ENCODE measurements at regions not wholly inside any gene's neighbourhood (a gene's known extent, or its start where the extent isn't known, plus 50 kb on each side); places are given as distances from the start of the nearest gene placed in this dataset.
"Not testable (repeated sequence)": the region's sequence is repeated elsewhere in the genome, so short reads cannot be mapped to it uniquely, and the experiment has no call there.

DNA sequence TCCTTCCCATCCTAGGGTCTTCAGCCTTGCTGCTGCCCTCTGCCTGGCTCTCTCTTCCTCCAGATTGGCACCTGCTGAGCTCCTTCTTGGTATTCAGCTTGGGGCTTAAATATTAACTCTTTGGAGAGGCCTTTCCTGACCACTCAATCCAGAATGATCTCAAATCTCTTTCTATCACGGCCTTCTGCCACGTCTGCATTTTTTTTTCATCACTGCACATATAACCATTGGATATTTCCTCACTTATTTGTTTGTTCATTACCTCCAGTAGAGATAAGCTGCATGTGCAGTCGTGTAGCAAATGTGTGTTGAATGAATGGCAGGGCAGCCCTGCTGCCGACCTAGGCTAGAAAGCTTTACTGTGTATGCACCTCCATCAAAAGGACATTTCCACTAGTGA is 51.6 kb upstream of the MPP7 start:
- Histone ChIP-seq H3K4me3 (ENCODE audit: low read length) (no peak overlapping the region), H3K36me3 (ENCODE audit: insufficient read depth, low read depth, low read length) (no peaks in the 10 kb centered on the region), H3K9me3 (ENCODE audit: insufficient read depth, low read depth, low read length) (no peaks in the 10 kb centered on the region), H3K9ac (ENCODE audit: low read depth, low read length) (no peak overlapping the region), H3K27me3 (ENCODE audit: insufficient read depth, low read length) (no peaks in the 10 kb centered on the region), H3K27ac (ENCODE audit: low read length) (no peak overlapping the region), H3K4me1 (ENCODE audit: insufficient read depth, low read length) (no peaks in the 10 kb centered on the region)

DNA sequence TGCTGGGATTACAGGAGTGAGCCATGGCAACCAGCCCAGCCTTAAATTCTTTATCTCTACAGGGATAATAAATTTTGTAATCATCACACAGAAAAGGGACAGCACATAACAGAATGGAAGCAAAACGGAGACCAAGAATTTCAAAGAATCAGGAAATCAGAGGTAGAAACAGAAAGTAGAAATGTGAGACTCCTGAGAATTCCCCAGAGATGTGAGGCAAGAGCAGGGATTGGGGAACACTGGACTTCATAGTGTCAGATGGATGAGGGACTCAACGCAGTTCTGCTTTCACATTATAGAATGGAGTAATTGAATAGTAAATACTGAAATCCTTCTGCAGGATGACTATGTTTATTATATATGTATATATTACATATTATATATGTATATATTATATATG is 52.5 kb upstream of the MPP7 start:
- Histone ChIP-seq H3K4me1 (ENCODE audit: insufficient read depth, low read length) (no peaks in the 10 kb centered on the region), H3K4me3 (ENCODE audit: low read length) (no peak overlapping the region), H3K27ac (ENCODE audit: low read length) (no peak overlapping the region), H3K36me3 (ENCODE audit: insufficient read depth, low read depth, low read length) (no peaks in the 10 kb centered on the region), H3K9me3 (ENCODE audit: insufficient read depth, low read depth, low read length) (no peaks in the 10 kb centered on the region), H3K27me3 (ENCODE audit: insufficient read depth, low read length) (no peaks in the 10 kb centered on the region), H3K9ac (ENCODE audit: low read depth, low read length) (no peak overlapping the region)

DNA sequence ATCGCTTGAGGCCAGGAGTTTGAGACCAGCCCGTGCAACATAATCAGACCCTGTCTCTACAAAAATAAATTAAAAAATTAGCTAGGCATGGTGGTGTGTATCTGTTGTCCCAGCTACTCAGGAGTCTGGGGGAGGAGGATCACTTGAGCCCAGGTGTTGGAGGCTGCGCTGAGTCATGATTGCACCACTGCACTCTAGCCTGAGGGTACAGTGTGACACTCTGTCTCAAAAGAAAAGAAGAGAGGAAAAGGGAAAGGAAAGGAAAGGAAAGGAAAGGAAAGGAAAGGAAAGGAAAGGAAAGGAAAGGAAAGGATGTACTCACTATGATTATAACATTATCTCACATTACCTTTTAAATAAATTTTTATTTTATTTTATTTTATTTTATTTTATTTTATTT is 56.5 kb upstream of the MPP7 start:
- no peak overlapping the region for H3K27ac ChIP-seq (ENCODE audit: low read length)
- no peaks in the 10 kb centered on the region for H3K27me3 ChIP-seq (ENCODE audit: insufficient read depth, low read length)
- H3K36me3 ChIP-seq (ENCODE audit: insufficient read depth, low read depth, low read length): no peaks in the 10 kb centered on the region
- H3K9ac ChIP-seq (ENCODE audit: low read depth, low read length): no peak overlapping the region
- H3K9me3 ChIP-seq (ENCODE audit: insufficient read depth, low read depth, low read length): no peaks in the 10 kb centered on the region
- no peaks in the 10 kb centered on the region for H3K4me1 ChIP-seq (ENCODE audit: insufficient read depth, low read length)
- no peak overlapping the region for H3K4me3 ChIP-seq (ENCODE audit: low read length)

DNA sequence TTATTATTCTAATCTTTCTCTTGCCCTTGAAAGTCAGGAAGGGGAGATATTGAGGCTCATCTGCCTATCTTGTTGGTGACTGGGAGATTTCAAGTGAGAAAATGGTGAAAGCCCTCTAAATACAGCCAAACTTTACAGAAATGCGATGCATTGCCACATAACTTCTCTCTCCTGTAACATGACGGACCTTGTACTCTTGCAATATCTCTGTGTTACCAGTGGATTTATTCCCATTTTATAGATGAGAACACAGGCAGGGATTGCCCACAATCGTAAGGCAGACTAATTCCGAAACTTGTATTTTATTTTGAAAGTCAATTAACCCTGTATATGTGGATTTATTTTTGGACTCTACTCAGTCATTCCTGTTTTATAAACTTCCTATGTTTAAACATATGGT is 57.3 kb upstream of the MPP7 start:
- Histone ChIP-seq H3K36me3 (ENCODE audit: insufficient read depth, low read depth, low read length) (no peaks in the 10 kb centered on the region), H3K4me3 (ENCODE audit: low read length) (no peak overlapping the region), H3K4me1 (ENCODE audit: insufficient read depth, low read length) (no peaks in the 10 kb centered on the region), H3K9me3 (ENCODE audit: insufficient read depth, low read depth, low read length) (no peaks in the 10 kb centered on the region), H3K9ac (ENCODE audit: low read depth, low read length) (no peak overlapping the region), H3K27ac (ENCODE audit: low read length) (no peak overlapping the region), H3K27me3 (ENCODE audit: insufficient read depth, low read length) (no peaks in the 10 kb centered on the region)

DNA sequence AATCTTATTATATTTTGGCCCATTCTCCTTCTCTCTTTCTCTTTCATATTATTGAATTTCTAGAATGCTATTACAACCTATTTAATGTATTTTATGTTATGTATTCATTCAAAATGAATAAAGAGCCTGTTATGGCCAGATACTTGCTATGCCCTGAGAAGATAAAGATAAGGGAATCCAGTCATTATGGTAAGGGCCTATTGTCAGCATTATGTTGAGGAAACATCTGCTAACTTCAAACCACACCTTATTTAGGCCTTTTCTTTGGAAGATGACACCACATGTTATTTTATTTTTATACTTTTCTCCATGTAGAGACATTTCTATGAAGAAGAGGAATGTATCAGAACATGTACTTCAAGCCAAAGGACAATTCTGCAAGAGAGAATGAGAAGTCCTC is 60.5 kb upstream of the MPP7 start:
- Histone ChIP-seq H3K36me3 (ENCODE audit: insufficient read depth, low read depth, low read length) (no peaks in the 10 kb centered on the region), H3K4me3 (ENCODE audit: low read length) (no peak overlapping the region), H3K27ac (ENCODE audit: low read length) (no peak overlapping the region), H3K27me3 (ENCODE audit: insufficient read depth, low read length) (no peaks in the 10 kb centered on the region), H3K4me1 (ENCODE audit: insufficient read depth, low read length) (no peaks in the 10 kb centered on the region), H3K9ac (ENCODE audit: low read depth, low read length) (no peak overlapping the region), H3K9me3 (ENCODE audit: insufficient read depth, low read depth, low read length) (no peaks in the 10 kb centered on the region)

DNA sequence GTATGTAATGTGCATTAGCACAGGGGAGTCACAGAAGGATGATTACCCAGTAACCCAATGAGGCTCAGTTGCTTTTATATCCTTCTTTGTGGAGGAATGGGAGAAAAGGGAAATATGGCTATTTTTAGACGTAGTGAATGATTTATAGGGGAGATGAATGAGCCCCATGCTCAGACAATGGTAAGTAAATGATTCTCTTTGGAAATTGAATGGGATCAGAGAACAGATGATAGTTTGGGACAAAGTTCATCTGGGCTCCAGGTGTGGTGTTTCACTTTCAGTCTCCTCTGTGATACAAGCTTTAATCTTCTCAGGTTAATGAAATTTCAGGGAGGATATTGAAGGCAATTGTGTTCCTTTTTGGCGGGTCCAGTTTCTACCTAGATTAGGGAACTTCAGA is 63.0 kb upstream of the MPP7 start:
- Histone ChIP-seq H3K4me1 (ENCODE audit: insufficient read depth, low read length) (no peaks in the 10 kb centered on the region), H3K27me3 (ENCODE audit: insufficient read depth, low read length) (no peaks in the 10 kb centered on the region), H3K9ac (ENCODE audit: low read depth, low read length) (no peak overlapping the region), H3K36me3 (ENCODE audit: insufficient read depth, low read depth, low read length) (no peaks in the 10 kb centered on the region), H3K27ac (ENCODE audit: low read length) (no peak overlapping the region), H3K9me3 (ENCODE audit: insufficient read depth, low read depth, low read length) (no peaks in the 10 kb centered on the region), H3K4me3 (ENCODE audit: low read length) (no peak overlapping the region)

DNA sequence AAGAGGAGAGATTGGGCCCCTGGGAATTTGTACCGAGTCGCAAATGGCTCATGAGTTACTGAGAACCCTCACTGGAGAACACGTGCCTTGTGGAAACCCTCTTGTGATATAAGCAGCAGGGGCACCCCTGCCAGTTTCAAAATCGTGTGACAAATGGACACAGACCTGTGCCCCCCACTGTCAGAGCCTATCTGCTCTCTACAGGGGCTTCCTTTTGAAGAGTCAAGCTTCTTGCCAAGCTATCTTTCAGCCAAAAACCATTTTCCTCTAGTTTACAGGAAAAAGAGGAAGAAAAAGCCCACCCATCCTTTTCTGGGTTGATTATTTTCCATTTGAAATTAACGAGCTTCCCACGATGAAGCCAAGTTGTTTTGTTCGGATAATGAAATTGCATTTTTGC is 64.1 kb upstream of the MPP7 start:
- H3K27ac ChIP-seq (ENCODE audit: low read length): no peak overlapping the region
- H3K9me3 ChIP-seq (ENCODE audit: insufficient read depth, low read depth, low read length): no peaks in the 10 kb centered on the region
- H3K4me1 ChIP-seq (ENCODE audit: insufficient read depth, low read length): no peaks in the 10 kb centered on the region
- H3K9ac ChIP-seq (ENCODE audit: low read depth, low read length): no peak overlapping the region
- no peak overlapping the region for H3K4me3 ChIP-seq (ENCODE audit: low read length)
- no peaks in the 10 kb centered on the region for H3K36me3 ChIP-seq (ENCODE audit: insufficient read depth, low read depth, low read length)
- H3K27me3 ChIP-seq (ENCODE audit: insufficient read depth, low read length): no peaks in the 10 kb centered on the region

DNA sequence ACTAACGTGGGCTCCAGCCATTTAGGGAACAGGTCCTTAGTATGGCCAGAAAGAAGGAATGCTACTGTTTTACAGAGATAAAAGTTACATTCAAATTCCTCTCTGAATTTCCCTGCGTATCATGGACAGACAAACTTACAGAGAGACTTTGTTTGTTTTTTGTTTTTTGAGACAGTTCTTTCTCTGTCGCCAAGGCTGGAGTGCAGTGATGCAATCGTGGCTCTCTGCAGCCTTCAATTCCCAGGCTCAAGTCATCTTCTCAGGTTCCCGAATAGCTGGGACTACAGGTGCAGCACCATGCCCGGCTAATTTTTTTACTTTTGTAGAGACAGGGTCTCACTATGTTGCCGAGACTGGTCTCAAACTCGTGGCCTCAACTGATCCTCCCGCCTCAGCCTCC is 64.5 kb upstream of the MPP7 start:
- Histone ChIP-seq H3K4me1 (ENCODE audit: insufficient read depth, low read length) (no peaks in the 10 kb centered on the region), H3K27me3 (ENCODE audit: insufficient read depth, low read length) (no peaks in the 10 kb centered on the region), H3K27ac (ENCODE audit: low read length) (no peak overlapping the region)

DNA sequence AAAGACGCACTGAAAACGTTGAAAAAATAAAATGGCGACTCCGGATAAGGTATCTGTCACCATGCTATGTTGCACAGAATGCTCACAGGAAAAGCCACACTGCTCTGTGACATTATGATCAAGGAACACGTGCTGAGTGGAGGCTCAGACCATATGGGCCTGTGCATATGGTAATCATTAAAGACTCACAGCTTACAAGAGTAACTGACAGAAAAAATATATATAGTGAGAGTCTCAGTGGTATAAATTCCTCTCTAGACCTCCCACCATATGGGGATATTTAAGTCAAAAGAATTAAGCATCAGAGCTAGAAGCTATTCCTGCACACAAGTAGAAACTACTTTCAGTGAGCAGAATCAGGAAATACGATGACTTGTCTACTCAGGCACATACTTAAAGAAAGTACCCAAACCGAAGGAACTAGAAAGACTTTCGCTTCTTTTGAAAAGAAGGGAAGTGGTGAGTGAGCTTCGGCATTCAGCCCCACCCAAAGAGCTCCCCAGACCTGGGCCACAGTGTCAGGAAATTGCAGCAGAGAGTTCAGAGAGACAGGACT is 65.1 kb upstream of the MPP7 start:
- Histone ChIP-seq H3K9ac (ENCODE audit: low read depth, low read length) (no peak overlapping the region), H3K27me3 (ENCODE audit: insufficient read depth, low read length) (no peaks in the 10 kb centered on the region), H3K4me3 (ENCODE audit: low read length) (no peak overlapping the region), H3K9me3 (ENCODE audit: insufficient read depth, low read depth, low read length) (no peaks in the 10 kb centered on the region), H3K27ac (ENCODE audit: low read length) (no peak overlapping the region), H3K36me3 (ENCODE audit: insufficient read depth, low read depth, low read length) (no peaks in the 10 kb centered on the region), H3K4me1 (ENCODE audit: insufficient read depth, low read length) (no peaks in the 10 kb centered on the region)

More for the DNA sequence above, 64.5 kb upstream of the MPP7 start:
- Histone ChIP-seq H3K9ac (ENCODE audit: low read depth, low read length) (no peak overlapping the region), H3K9me3 (ENCODE audit: insufficient read depth, low read depth, low read length) (no peaks in the 10 kb centered on the region), H3K36me3 (ENCODE audit: insufficient read depth, low read depth, low read length) (no peaks in the 10 kb centered on the region), H3K4me3 (ENCODE audit: low read length) (no peak overlapping the region)

DNA sequence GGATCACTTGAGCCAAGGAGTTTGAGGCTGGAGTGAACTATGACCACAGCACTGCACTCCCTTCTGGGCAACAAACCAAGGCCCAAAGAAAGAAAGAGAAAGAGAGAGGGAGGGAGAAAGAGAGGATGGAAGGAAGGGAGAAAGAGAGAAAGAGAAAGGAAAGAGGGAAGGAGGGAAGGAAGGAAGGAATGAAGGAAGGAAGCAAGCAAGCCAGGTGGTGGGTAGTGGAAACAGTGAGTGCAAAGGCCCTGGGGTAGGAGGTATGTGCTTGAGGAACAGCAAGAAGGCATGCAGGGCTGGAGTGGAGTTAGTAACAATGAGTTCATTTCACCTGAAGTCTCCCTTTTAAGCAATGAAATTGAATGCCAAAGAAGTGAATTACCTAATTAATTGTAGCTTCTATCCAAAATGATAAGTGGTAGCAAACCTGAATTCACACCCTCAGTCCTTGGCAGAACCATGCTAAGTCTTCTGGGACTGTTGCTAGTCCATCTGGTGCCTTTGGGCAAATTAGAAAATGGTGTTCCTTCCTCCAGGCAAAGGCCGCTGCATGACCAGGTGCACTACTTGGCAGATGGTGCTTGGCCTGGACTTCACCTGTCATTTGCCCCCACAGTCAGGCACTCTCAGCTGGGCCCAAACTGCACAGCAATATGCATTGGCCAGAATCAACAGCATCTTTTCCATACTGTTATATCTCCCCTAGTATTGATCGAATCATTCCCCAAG is 67.4 kb upstream of the MPP7 start:
- Histone ChIP-seq H3K27ac (ENCODE audit: low read length) (no peak overlapping the region), H3K36me3 (ENCODE audit: insufficient read depth, low read depth, low read length) (no peaks in the 10 kb centered on the region), H3K9me3 (ENCODE audit: insufficient read depth, low read depth, low read length) (no peaks in the 10 kb centered on the region), H3K4me3 (ENCODE audit: low read length) (no peak overlapping the region), H3K9ac (ENCODE audit: low read depth, low read length) (no peak overlapping the region), H3K27me3 (ENCODE audit: insufficient read depth, low read length) (no peaks in the 10 kb centered on the region), H3K4me1 (ENCODE audit: insufficient read depth, low read length) (no peaks in the 10 kb centered on the region)

DNA sequence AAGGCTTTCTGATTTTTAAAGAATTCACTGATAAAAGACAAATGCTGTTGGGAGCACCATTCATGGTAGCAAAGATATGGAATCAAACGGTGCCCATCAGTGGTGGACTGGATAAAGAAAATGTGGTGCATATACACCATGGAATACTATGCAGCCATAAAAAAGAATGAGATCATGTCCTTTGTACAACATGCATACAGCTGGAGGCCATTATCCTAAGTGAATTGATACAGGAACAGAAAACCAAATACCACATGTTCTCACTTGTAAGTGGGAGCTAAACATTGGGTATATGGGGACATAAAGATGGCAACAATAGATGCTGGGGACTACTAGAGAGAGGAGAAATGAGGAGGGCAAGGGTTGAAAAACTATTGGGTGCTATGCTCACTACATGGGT is 68.8 kb upstream of the MPP7 start:
- not testable (repeated sequence) for H3K27ac ChIP-seq (ENCODE audit: low read length); H3K4me1 ChIP-seq (ENCODE audit: insufficient read depth, low read length); H3K27me3 ChIP-seq (ENCODE audit: insufficient read depth, low read length); H3K4me3 ChIP-seq (ENCODE audit: low read length); H3K9me3 ChIP-seq (ENCODE audit: insufficient read depth, low read depth, low read length); H3K36me3 ChIP-seq (ENCODE audit: insufficient read depth, low read depth, low read length); H3K9ac ChIP-seq (ENCODE audit: low read depth, low read length)

DNA sequence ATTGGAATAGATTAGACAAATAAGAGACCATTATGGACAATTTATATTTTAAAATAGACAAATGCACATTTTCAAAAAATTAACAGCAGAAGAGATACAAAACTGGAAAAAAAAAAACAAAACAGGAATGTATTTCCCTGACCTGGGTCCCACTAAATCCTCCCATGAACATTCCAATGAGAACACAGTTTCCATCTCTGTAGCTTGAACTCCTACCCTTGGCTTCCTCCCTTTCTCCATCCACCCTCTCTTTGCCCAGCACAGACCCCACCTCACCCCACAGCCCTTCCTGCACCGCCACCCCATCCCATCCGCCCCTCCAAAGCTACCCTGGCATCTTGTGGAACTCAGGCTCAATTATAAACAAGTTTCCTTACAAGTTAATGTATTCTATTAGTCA is 71.2 kb upstream of the MPP7 start:
- no peak overlapping the region for H3K4me3 ChIP-seq (ENCODE audit: low read length)
- H3K9me3 ChIP-seq (ENCODE audit: insufficient read depth, low read depth, low read length): no peaks in the 10 kb centered on the region
- no peaks in the 10 kb centered on the region for H3K36me3 ChIP-seq (ENCODE audit: insufficient read depth, low read depth, low read length)
- no peak overlapping the region for H3K9ac ChIP-seq (ENCODE audit: low read depth, low read length)
- no peak overlapping the region for H3K27ac ChIP-seq (ENCODE audit: low read length)
- H3K4me1 ChIP-seq (ENCODE audit: insufficient read depth, low read length): no peaks in the 10 kb centered on the region
- no peaks in the 10 kb centered on the region for H3K27me3 ChIP-seq (ENCODE audit: insufficient read depth, low read length)

Data from iPS-20b (cell line).